HUDEP-2 (cell line): ENCODE measurements at regions not wholly inside any gene's neighbourhood (a gene's known extent, or its start where the extent isn't known, plus 50 kb on each side); places are given as distances from the start of the nearest gene placed in this dataset.

ENCODE experiments used
- DNase-seq, 76 experiments: peaks; one replicate each; lab custom pipeline; 2025; ENCODE audit not compliant: unreplicated experiment in 76 of 76; lab: John Stamatoyannopoulos, UW

DNA sequence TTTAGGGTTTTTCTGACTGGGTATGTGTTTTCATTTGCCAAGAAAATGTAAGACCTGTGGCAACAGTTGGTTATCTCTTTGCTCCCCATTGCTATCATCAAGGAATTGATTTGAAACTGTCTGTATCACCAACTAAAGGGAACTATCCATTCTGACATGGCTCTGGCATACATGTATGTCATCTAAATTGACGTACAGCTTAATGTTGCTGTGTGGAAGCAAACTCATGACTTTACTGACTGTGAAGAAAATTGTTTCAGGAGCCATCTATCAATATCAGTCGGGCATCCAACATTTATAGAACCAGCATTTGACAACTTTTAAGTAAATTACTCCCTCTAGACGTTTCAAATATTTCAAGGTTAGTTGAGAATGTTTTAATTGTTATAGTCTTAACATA lies 555.8 kb upstream of the EPHA7 start:
- no peak for DNase-seq

DNA sequence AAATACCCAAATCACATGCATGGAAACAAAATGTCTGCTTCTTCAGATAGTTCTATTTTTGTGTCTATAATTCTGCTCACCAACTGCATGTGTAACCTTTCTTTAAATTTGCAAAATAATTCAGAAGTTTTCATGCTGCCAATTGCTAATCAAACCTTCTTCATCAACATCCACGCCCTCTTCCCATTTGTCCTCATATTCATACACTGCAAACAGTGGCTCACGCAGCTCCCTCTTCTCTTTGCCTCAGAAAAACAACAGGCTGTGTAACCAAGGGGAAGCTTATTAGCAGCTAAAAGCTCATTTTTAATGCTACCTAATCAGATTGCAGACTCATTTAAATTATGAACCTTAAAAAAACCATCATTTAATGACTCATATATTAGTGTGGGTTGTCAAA lies 555.0 kb upstream of the EPHA7 start:
- DNase-seq, result no peak

DNA sequence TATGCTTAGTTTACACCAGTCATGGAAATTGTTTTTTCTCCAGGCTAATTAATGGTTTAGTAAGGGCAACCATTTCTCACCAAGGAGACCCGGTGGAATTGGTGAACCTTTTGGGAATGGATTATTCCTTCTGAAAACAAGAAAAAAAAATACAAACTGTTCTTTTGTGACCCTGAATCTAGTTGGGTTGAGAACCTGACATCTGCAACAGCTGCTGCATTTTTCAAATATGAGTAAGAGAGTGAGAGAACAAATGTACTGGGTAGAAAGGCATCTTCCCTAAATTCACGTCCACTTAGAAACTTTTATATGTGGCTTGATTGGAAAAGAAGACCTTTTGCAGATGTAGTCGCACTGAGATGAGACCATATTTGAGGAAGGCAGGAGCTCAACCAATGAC lies 553.4 kb upstream of the EPHA7 start:
- no peak for DNase-seq

DNA sequence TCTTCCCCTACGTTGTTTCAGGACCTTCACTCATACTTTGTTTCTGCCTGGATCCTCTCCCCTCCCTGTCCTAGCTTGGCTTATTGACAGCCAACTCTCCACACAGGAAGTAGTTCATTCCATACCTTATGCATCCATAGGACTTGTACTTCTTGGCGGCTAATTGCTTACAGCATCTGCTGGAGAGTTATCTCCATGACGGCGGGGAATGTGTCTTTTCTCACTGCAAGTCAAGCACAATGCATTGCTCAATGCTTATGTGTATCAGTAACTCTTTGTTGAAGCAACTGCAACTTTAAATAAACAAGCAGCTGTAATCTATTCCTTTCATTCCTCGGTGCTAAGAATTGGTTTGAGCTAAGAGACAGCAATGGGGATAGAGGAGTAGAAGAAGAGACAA lies 551.3 kb upstream of the EPHA7 start:
- no peak for DNase-seq

DNA sequence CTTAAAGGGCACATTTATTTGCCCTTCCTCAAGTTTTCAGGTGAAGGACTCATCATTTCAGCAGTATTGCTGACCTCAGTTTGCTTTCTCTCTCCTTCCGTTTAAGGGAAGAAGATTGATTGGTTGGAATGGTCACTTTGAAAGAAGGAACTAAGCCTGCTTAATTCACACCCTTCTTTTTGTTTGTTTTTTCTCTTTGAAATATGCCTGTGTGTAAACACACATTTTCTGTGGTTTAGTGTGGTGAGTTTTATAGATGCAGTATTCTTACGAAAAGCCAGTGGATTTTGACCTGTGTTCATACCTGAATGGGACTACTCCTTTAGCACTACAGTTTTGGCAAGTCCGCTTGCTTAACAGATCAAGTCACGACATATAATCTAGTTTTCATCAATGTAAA lies 548.8 kb upstream of the EPHA7 start:
- no peak for DNase-seq

DNA sequence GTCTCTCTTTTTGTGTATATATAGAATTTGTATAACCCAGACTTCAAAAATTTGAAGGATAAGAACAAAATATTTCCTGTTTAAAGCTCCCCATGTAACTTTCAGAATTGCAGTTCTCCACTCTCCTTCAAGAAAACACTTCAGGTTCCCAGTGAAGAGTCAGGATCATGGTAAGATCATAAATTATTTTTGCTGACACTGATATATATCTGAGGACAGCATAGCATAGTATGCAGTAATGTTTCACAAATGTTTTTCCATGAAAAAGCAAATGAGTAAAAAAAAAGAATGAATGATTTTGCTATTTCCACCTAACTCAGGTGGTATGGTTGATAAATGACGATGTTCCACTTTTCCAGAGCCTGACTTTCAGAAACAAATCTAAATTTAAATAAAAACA lies 545.6 kb upstream of the EPHA7 start:
- DNase-seq, result no peak

DNA sequence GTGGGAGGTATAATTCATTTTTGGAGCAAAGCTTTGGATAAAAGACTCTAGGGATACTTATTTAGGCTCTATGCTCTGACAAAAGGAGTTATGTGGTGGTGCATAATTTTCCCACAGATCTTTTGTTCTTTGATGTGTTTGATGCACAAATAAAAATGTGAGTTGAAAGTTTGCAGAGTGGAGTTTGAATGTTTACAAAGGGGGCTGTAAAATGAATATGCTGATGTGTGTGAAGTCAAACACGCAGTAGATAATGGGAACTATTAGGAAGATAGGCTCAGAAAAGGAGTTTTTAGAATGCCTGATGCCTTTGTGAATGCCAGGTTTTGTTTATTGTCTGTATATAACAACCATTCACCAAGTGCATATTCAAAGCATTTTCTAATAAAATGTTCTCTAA lies 545.0 kb upstream of the EPHA7 start:
- DNase-seq, result no peak

DNA sequence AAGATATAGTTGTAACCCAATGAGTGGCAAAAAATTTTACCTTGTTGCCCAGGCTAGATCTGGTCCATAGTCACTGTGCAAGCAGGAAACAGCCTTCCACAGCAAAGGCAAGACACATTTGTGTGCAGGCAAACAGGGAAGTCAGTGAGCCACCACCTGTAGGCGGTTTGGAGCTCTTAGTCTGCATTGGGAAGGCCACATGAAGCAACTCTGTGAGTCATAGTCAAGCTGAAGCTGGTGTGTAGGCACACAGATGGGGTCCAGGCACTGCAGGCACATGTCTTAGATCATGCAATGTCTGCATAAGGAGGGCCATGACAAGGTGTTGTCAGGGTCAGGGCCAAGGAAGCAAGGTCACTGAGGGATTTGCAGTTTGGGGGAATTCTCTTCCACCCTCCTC lies 543.2 kb upstream of the EPHA7 start:
- no peak for DNase-seq

DNA sequence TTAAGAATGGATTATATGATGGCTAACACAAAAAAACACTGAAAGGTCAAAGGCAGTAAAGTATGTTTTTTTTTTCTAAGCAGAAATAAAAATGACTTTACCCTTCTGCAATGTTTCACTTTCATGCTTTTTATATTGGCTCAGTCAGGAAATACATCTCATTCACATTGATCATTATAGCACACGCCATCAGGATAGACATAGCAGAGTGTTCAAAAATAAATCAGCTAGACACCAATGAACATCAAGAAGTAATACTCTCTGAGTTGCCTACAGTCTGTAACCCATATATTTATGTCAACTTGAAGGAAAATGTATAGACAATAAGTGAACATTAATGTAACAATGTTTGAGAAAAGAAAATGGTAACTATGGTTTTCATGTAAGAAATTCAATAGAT lies 535.2 kb upstream of the EPHA7 start:
- DNase-seq, result no peak

DNA sequence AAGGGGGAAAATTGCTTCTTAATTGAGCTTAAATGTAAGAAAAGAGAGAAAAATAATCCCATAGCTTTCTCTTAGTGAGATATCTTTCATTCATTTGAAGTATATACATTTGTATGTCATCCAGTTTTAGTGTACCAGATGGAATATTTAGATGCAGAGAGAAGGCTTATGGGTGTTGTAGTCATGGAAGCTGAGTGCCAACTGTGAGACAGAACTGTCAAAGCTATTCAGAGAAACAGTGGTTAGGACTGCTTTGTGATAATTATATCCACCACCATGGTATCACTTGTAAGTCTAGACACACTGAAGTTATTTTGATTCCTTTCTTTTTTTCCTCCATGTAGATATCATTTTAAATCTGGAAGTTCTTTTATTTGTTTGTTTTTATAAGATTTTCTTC lies 524.3 kb upstream of the EPHA7 start:
- DNase-seq, result no peak

DNA sequence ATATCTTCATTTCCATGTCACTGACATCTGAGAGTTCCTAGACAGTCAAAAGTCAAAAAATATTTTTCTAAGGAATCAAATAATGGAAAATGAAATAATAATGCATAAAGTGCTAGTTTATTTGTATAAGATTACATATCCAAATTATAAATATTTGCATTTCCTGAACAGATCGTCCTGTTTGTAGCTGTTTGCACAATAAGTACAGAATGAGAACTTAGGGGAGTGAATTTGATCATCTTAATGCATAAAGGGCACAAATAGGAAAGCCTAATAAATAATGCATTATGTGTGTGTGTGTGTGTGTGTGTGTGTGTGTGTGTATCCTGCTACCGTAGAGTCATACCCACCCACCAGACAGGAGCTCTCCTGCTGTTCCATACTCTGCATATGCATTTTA lies 521.0 kb upstream of the EPHA7 start:
- DNase-seq, result no peak

DNA sequence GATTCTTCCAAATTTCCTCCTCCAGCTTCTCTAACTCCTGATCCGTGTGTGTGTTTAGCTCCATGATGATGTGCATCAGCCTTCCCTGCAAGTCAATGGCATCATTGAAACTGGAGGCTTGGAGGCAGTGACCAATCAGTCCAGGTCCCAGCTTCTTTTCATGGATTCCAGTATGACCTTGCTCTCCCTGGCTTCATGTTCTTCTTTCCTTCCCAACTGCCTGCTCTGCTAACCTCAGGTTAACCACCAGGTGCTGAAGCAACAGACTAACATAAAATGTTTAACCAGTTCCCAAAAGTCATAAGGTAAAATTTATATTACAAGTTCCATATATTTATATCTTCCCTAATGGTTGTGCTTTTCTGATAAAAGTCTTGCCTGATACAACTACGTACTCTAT lies 512.8 kb upstream of the EPHA7 start:
- DNase-seq, result no peak

DNA sequence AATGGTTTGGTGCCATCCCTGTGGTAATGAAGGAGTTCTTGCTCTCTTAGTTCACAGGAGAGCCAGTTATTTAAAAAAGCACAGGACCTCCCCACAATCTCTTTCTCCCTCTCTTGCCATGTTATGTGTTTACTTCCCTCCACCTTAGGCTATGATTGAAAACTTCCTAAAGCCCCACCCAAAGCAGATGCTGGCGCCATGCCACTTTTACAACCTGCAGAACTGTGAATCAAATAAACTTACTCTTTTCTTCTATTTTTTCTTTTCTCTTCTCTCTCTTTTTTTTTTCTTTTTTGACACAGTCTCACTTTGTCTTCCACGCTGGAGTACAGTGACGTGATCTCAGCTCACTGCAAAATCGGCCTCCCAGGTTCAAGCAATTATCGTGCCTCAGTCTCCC lies 508.4 kb upstream of the EPHA7 start:
- no peak for DNase-seq

DNA sequence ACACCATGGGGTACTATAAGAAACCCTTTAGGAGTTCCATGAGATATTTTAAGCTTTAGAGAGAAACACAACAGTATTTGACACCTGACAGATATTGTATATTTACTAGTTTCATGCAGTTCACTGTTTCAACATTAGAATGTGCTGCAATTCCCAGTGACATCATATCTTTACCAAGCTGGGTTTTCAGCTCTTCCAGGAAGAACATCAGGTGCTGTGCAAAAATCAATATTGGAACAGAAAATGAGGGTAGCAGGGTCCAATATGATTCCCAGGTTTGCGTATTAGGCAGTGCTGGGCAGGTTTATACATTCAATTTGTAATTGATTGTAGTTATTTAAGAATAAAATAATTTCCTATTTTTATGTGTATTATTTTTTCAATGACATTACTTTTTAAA lies 500.0 kb upstream of the EPHA7 start:
- DNase-seq, result no peak

DNA sequence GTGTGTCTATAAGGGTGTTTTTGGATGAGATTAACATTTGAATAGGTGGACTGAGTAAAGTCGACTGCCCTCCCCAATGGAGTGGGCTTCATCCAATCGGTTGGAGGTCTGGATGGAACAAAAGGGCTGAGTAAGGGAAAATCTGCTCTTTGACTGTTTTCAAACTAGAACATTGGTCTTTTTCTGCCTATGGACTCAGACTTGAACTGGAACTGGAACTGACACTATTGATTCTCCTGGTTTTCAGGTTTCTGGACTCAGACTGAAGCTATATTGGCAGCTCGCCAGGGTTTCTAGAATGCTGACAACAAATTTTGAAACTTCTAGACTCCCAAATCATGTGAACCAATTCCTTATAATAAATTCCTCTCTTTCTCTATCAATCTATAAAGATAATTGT lies 498.9 kb upstream of the EPHA7 start:
- DNase-seq, result no peak

DNA sequence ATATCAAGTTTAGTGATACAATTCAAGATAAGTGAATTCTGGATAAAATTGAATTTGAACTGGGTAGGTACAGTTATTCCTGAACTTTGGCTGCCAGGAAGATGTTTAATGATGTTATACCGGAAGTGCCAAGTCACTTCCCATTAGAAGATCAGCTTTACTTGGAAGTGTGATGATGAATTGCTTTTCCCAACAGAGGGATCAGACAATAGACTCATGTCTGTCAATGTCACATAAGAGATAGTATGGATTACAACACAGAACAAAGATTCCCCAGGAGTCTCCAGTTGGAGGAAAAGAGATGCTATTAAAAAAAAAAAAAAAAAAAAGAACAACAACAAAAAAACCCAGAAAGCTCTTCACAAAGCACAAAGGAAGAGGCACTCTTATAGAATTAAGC lies 497.9 kb upstream of the EPHA7 start:
- no peak for DNase-seq

DNA sequence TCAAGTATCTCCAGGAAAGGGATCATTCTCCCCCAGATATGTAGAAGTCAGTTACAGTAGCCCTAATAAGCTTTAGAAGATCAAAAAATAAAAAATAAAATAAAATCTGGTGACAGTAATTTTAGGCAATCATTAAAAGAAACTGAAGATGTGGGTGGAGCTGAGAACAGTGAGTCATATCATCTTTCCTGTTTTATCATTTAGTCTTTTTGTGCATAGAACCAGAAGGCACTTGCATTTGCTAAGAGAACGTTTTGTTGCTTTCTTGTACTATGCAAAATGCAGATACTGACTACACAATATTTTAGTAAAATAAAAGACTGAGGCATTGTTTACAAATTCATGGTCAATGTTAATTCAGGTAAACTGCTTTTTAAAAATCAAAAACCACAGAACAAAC lies 497.4 kb upstream of the EPHA7 start:
- DNase-seq, result no peak

DNA sequence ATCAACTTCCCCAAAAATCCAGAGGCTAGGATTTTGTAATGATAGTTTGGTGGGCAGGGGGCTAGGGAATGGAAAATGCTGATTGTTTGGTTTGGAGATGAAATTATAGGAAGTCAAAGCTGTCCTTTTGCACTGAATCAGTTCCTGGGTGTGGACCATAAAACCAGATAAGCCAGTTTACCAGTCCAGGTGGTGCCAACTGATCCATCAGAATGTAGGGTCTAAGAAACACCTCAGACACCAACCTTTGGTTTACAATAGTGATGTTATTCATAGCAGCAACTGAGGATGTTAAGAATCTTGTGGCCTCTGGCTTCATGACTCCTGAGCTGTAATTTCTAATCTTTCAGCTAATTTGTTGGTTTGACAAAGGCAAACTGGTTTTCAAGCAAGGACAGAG lies 496.6 kb upstream of the EPHA7 start:
- DNase-seq, result no peak

DNA sequence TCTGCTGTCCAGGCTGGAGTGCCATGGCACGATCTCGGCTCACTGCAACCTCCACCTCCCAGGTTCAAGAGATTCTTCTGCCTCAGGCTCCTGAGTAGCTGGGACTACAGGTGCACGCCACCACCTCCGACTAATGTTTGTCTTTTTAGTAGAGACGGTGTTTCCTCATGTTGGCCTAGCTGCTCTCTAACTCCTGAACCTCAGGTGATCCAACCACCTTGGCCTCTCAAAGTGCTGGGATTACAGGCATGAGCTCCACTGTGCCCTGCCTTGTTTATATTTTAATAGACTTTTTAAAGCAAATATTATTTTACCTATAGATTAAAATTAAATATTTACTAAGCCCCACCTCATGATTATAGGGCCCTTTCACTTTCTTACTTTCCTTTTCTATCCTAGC lies 483.2 kb upstream of the EPHA7 start:
- DNase-seq, result no peak

DNA sequence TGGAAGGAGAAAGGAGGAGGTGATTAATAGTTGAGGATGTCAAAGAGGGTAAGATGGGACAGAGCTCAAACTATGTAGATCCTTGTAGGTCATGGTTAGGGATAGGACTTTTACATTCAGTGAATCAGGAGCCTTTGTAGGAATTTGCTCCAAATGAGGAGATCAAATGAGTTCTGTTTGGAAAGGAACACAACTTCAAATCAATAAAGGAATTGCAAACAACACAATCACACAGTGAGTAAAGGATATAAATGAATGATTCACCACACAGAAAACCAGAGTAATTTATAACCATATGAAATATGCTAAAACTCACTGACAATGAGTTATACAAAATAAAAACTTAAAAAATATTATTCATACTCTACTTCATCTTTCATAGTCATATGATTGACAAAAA lies 480.8 kb upstream of the EPHA7 start:
- no peak for DNase-seq

DNA sequence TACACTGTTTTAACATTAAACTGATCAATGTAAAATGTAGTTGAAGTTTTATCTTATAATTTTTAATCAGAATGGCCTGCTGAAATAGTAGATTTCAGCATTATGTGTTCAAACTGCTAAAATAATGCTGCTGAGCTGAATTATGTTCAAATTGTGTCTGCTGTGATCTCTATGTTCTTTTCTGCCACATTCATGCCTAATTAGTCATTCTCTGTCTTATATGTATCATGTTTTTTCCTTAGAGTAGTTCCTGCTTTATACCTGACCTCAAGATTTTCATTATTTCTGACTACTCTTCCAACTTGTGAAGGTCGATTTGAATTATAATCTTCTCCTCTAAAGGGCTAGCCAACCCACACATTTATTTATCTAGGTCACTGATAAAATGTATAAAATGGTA lies 476.7 kb upstream of the EPHA7 start:
- no peak for DNase-seq

DNA sequence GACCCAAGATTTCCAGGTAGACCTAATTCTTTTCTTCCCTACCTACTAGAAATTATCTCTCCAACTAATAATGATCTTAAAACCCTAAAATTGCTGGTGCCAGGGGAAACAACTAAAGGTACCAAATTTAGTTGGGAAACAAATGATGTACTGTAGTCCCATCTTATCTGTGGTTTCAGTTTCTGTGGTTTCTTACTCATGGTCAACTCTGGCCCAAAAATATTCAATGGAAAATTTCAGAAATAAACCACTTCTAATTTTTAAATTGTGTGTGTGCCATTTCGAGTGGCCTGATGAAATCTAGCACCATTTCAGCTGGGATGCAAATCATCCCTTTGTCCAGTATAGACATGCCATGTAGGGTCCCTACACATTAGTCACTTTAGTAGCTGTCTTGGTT lies 475.2 kb upstream of the EPHA7 start:
- DNase-seq, result no peak

DNA sequence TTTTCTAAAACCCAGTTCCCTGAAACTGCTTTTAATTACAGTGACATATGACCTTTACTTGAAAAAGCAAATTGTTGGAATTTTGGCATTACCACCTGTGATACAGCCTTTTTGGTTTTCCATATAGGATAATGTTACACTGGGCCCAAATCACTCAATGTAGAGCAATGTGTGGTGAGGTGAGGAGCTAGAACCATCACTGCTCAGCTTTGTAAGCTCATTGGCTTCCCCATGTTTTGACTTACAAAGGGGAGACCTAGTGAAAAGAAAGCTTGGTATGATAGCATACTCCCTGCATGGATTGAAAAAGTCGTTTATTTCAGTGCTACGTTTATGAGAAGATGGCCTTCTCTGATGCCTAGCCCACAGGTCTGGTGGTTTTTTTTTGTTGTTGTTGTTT lies 470.4 kb upstream of the EPHA7 start:
- no peak for DNase-seq

DNA sequence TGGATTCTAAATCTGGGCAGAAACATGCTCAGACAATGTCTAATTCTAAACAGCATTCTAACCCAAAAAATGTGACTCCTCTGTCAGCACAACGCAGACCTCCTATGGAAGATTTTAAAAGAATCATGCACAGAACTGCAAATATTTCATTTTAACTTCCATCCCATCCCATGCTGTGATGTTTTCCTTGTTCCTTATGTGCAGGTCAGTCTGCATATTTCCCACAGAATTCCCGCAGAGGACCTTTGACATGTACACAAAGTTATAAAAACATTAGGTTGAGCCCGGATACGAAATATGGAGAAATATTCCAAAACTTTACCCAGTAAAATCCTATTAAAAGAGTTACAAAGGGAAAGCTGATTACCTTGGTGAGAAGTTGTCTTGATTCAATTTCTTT lies 467.1 kb upstream of the EPHA7 start:
- no peak for DNase-seq
